CD4-positive, alpha-beta T cell treated with Interferon alpha-2 for 1 hour (primary cell): ENCODE measurements at regions not wholly inside any gene's neighbourhood (a gene's known extent, or its start where the extent isn't known, plus 50 kb on each side); places are given as distances from the start of the nearest gene placed in this dataset.
"Not testable (repeated sequence)": the region's sequence is repeated elsewhere in the genome, so short reads cannot be mapped to it uniquely, and the experiment has no call there.

Experiments used
- DNase-seq, 2 donors: peaks; one replicate each; pipeline ENCODE4 v3.0.0-alpha.2; 2020 to 2022

DNA sequence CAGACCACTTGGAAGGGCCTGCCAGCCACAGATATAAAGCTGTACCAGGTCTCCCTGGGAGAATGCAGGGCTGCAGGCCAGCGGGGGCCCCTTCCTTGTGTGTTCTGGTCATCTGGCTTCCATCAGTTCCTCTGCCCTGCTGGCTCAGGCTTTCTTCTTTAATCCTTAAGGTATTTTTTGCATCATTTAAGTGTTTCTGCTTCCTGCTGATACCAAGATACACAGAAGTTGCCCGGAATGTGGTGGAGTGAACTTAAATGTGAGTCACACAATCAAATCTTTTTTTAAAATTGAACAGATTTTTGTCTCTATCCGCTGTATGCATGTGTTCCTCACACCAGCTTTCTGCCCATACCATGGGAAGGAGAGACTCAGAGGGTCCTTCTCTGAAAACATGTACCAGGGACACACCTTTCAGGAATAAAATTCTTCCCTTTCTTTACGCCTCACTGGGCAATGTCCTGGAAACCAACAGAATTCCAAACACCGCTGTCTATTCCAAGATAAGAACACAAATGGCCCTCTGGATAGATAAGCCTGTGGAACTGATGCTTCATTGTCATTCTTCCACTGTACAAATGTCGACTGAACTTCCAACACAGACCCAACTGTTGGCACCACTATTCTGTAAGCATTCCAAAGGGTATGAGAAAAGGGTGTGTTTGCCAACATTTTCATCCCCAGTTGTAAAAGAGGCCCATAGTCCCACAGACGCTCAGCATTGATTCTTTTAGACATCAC is 206.2 kb upstream of the MYLIP start:
- no peak for DNase-seq

GRCh38 chr6:15921243-15921642 is 207.6 kb upstream of the MYLIP start:
- no peak for DNase-seq

- no peak for DNase-seq
These were observed 212.3 kb upstream of the MYLIP start for GRCh38 chr6:15916581-15916980.

DNA sequence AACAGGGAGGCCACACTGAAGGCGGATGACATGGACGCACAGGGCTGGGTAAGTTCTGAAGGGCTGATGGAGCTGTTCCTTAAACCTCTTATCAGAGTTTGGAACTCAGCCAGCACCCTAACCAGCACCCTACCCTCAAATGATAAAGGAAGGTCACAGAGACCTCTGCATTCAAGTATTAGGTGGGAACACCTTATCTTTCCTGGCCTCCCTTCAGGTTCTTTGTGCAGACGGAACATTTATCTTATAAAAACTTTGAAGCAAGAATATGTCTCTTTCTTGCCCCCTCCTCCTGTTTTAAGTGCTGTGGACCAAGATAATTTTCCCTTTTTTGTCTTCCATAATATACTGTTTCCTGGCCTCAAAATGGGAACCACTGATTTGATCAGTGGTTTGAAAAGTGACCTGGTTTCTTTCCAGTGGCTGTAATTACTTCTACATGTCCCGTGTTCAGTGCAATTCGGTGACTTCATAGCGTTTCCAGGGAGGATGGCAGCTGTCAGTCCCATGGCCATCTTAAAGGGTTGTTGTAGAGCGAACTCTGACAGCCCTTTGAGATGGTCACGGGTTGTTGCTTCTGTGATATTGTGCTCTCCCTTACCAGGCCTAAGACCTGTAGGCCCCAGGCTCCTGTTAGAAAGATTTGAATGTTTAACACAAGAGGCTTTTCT is 213.2 kb upstream of the MYLIP start:
- no peak for DNase-seq

DNA sequence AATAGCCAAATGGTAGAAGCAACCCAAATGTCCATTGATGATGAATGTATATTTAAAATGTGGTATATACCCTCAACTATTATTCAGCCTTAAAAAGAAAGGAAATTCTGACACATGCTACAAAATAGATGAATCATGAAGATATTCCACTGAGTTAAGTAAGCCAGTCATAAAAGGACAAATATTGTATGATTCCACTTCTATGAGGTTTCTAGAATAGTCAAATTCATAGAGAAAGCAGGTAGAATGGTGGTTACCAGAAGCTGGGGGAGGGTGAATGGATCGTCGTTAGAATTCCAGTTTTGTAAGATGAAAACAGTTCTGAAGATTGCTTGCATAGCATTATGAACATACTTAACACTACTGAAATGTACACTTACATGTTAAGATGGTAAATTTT is 214.3 kb upstream of the MYLIP start:
- no peak for DNase-seq

DNA sequence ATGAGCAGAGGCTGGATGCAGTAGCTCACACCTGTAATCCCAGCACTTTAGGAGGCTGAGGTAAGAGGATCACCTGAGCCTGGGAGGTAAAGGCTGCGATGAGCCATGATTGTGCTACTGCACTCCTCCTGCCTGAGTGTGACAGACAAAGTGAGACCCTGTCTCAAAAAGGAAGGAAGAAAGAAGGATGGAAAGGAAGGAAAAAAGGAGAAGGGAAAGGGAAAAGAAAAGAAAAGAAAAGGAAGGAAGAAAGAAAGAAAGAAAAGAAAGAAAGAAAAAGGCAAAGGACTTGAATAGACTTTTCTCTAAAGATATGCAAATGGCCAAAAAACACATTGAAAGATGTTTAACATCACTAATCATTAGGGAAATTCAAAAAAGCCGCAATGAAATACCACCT is 215.3 kb upstream of the MYLIP start:
- DNase-seq = no peak

DNA sequence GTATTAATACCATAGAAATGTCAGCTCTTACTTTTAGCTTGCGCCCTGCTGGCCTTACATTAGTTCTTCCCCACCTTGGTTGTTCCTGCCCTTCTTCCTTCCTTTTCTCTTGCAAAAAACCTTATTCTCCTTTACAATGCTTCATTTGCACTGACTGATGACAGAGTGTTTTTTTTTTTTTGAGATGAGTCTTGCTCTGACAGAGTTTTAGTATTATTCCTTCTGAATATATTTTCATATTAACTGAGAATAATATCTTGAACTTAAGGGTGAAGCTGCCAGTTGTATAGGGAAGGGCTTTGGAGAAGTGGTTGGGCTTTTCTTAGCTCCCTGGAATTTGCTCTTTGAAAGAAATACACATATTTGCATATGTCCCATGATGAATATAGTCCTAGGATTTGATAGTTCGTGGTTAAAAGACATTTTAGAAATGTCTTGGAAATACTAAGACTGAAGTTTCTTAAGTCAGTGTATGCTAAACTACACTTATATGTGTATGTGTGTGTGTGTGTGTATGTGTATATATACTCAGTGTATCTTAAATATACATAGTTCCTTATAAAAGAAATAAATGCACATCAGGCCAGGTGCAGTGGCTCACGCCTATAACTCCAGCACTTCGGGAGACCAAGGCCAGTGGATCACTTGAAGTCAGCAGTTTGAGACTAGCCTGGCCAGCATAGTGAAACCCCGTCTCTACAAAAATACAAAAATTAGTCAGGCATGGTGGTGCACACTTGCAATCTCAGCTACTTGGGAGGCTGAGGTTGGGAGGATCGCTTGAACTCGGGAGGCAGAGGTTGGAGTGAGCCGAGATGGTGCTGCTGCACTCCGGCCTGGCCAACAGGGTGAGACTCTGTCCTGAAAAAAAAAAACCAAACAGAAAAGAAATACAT is 216.1 kb upstream of the MYLIP start:
- no peak for DNase-seq

GRCh38 chr6:15911753-15912504 is 217.0 kb upstream of the MYLIP start:
- DNase-seq = no peak

DNA sequence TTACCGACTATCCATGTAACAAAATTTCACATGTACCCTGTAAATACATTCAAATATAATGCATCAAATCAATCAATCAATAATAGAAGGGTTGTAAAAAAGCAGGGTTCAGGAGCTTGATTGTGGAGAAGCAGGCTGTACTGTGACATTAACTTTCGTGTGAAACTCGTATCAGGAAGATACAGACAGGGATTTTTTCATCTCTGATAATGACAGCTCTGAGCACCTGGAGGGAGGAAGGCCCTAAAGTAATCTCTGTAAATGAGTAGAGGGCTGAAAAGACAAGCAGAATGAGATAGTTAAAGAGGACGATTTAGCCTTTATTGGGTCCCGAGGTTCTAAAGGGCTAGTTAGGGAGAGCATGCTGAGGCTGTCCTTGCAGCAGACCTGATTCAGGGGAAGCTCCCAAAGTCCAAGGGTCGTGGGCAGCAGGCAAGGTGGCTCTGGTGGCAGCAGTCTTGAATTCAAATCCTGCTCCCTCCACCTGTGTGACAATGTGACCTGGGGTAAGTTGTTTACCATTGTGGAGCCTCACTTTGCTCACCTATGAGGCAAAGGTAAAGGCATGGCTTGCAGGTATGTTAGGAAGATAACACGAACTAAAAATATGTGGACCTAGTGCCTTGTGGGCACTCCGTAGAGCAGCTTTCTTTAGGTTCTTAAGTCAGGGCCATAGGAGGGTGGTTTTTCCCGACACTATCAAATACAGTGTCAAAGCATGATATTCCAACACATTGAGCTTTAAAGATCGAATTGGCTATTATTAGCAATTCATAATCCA is 219.4 kb upstream of the MYLIP start:
- DNase-seq = no peak

- DNase-seq = no peak
These were observed 220.0 kb upstream of the MYLIP start for GRCh38 chr6:15908871-15909270.

DNA sequence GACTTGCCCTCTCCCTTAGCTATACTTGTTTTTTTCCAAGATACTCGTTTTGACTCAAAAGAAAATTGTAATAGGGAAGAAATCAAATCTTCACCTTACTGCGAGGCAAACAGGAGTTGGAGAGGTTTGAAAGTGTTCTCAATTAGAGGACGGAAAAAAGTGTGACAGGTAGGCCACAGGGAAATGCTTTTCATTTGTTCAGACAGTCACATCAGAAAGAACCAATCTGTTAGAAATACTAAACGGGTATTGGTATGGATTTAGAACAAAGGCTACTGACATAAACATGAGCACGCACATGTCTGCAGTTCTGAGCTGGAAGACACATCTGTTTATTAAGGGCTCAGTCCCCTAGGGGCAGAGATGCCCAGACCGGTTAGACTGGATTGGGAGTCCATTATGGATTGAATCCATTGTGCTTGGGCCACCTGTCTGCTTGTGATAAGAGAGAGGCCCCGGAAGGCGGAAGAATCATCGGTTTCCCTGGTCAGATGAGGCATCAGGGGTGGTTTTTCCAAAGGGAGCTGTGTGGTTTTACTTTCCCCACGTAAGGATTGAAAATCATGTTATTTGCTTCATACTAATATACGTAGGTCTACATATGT is 220.9 kb upstream of the MYLIP start:
- DNase-seq = no peak

DNA sequence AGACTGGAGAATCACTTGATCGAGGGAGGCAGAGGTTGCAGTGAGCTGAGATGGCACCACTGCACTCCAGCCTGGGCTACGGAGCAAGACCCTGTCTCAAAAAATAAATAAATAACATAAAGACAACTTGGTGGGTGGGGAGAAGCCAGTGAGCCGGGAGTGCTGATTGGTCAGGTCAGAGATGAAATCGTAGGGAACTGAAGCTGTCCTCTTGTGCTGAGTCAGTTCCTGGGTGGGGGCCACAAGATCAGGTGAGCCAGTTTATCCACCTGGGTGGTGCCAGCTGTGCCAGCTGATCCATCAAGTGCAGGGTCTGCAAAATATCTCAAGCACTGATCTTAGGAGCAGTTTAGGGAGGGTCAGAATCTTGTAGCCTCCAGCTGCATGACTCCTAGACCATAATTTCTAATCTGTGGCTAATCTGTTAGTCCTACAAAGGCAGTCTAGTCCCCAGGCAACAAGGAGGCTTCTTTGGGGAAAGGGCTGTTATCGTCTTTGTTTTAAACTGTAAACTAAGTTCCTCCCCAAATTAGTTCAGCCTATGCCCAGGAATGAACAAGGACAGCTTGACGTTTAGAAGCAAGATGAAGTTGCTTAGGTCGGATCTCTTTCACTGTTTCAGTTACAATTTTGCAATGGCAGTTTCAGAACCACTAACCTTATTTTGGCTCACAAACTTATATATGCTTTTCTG is 221.5 kb upstream of the MYLIP start:
- DNase-seq = not testable (repeated sequence)

DNA sequence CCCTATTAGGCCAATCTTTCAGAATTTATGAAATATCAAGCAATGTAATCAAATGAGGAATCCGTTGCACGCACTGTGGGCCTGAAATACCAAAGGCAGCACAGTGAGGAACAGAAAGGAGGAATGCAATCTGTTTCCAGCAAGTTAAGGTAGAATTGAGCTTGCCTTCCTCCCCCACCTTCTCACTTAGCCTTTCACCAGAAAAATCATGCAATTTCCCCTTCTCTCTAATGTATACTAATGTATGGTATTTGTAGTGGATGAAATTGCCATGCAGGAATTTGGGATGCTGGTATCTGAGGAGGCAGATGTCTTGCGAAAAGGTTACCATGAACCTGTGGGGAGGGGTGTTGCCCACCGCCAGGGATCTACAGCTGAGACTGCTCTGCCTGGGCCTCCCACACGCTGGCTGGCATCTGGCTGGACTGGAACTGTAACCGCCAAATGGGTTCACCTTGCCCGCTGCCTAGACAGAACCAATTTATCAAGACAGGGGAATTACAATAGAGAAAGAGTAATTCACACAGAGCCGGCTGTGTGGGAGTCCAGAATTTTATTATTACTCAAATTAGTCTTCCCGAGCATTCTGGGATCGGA is 222.4 kb upstream of the MYLIP start:
- DNase-seq = no peak

DNA sequence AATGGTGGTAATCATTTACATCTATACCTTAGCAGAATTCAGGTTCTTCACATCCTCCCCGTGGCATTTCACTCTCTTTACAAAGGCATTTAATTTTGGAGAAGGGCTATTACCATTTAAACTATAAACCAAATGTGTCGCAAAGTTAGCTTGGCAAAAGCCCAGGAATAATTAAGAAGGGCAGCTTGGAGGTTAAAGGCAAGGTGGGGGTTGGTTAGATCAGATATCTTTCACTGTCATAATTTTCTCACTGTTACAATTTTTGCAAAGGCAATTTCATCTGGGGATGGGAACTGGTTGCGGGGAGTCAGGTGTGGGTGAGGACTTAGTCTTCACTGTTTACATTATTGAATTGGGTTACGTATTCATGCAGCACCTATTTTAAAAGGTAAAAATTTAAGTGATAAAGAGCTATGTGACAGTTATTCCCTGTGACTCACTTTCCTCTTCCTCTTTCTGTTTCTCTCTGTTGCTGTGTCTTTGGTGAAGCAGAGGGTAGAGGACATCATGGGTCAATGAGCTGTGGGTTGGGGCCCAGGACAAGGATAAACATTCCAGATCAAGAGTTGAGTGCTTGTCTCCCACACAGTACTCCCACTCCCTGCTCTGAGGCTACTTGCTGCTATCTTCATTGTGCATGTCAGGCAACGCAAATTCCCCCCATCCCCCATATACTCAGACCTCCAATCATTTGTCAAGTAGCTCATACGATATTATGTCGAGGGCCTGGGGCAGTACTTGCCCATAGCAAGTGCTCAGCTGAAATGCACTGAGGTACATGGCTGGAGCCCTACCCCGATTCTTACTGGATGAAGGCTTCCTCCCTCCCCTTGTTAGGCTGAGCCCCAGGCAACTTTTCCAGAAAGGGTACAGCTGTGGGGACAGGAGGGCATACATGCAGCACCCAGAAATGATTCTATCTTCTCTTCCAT is 223.1 kb upstream of the MYLIP start:
- DNase-seq = no peak

DNA sequence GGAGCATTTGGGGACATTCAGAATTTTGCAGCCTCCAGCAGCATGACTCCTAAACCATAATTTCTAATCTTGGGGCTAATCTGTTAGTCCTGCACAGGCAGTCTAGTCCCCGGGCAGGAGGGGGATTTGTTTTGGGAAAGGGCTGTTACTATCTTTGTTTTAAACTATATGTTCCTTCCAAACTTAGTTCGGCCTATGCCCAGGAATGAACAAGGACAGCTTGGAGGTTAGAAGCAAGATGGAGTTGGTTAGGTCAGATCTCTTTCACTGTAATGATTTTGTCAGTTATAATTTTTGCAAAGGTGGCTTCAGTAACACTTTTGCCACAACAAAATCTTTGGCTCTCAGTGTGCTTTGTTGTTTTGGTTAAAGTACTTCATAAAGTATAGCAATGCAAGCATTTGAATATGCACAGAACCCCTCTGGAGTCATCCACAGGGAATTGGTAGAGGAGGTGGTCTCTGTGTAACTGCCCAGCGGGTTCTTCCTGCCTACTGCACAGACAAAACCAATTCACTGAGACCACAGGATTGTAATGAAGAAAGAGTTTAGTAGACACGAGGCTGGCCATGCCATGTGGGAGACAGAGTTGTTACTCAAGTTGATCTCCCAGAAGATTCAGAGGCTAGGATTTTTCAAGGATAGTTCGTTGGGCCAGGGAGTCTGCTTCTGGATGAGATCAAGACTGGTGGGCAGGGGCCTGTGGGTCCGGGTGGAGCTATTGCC is 224.1 kb upstream of the MYLIP start:
- DNase-seq = no peak

DNA sequence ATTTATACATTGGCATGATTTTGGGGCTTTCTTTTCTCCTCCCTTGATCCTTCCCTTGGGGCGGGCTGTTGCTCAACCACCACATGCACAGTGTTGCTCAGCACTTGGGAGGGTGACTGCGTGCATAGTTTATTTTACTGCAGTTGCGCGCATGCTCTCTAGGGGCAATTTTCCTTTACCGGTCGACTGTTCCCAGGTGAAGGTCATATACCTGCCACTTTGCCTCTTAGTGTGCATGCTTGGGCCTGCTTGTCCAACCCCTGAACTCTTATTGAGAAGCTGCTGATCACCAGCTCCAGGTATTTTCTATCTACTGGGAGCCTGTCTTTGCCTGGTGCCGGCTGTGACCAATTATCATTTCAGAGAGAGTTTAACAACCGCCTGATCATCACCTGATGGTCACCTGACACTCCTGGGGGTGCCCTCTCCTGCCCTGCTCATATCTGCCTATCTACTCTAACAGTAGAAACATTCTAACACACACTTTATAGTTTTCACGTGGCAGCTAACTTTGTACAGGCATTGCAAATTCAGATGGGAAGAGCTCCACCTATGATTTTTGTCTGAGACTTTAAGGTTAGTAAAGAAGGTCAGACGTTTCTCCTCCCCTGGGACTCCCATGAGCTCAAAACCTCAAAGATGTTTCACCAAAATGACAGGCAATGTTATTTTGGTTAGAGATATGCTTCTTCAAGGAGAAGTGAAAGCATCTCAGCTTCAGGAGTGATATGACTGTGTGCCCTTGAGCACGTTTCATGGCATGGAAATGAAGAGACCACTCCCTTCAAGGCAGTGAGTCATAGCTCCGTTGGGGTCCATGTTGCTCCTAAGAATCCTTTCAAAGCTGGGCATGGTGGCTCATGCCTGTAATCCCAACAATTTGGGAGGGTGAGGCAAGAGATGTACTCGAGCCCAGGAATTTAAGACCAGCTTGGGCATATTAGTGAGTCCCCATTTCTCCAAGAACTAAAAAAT is 227.5 kb upstream of the MYLIP start:
- DNase-seq = peak; percentile 21 to 54

GRCh38 chr6:15898693-15899092 is 230.2 kb upstream of the MYLIP start:
- DNase-seq = no peak
